HFF-Myc (cell line): ENCODE measurements at regions not wholly inside any gene's neighbourhood (a gene's known extent, or its start where the extent isn't known, plus 50 kb on each side); places are given as distances from the start of the nearest gene placed in this dataset.

Source experiments
- DNase-seq: peaks from one replicate; pipeline ENCODE4 v3.0.0-alpha.2; 2011; ENCODE audit warnings: low read depth; ENCODE audit errors: extremely low read depth
- H3K4me3 ChIP-seq: replicated peaks from 2 replicates; pipeline ENCODE4 v1.5.1; 2011; ENCODE audit warnings: low read depth, mild to moderate bottlenecking, control low read depth, low read length
- TF ChIP-seq, protein P1 (sequence below): IDR thresholded peaks from 2 replicates; pipeline ENCODE4 v1.5.1; 2012; ENCODE audit warnings: mild to moderate bottlenecking, low read depth, low read length, control low read depth; ENCODE audit errors: missing control alignments

DNA sequence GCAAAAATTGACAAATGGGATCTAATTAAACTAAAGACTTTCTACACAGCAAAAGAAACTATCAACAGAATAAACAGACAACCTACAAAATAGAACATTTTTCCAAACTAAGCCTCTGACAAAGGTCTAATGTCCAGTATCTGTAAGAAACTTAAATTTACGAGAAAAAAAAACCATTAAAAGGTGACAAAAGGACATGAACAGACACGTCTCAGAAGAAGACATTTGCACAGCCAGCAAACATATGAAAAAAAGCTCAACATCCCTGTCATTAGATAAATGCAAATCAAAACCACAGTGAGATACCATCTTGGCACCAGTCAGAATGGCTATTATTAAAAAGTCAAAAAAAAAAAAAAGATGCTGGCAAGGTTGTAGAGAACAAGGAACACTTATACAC, 70.6 kb upstream of the GRIK2 start:
- TF ChIP-seq, protein P1, sequence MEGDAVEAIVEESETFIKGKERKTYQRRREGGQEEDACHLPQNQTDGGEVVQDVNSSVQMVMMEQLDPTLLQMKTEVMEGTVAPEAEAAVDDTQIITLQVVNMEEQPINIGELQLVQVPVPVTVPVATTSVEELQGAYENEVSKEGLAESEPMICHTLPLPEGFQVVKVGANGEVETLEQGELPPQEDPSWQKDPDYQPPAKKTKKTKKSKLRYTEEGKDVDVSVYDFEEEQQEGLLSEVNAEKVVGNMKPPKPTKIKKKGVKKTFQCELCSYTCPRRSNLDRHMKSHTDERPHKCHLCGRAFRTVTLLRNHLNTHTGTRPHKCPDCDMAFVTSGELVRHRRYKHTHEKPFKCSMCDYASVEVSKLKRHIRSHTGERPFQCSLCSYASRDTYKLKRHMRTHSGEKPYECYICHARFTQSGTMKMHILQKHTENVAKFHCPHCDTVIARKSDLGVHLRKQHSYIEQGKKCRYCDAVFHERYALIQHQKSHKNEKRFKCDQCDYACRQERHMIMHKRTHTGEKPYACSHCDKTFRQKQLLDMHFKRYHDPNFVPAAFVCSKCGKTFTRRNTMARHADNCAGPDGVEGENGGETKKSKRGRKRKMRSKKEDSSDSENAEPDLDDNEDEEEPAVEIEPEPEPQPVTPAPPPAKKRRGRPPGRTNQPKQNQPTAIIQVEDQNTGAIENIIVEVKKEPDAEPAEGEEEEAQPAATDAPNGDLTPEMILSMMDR, result no peak
- H3K4me3 ChIP-seq, result no peak overlapping the region
- no peak for DNase-seq

DNA sequence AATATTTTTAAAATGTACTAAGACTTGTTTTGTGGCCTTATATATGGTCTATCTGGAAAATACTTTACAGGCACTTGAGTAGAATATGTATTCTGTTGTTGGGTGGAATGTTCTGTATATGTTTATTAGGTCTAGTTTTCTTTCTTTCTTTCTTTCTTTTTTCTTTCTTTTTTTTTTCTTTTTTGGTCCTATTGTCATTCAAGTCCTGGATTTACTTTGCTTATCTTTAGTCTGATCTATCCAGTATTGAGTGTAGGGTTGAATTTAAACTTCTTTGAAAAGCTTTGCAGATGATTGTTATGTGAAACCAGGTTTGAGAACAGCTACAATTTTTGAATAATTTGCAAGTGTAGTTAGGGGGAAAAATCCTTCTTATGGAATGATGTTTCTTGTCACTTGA, 67.1 kb upstream of the GRIK2 start:
- no peak overlapping the region for H3K4me3 ChIP-seq
- TF ChIP-seq, protein P1, result no peak
- no peak for DNase-seq

DNA sequence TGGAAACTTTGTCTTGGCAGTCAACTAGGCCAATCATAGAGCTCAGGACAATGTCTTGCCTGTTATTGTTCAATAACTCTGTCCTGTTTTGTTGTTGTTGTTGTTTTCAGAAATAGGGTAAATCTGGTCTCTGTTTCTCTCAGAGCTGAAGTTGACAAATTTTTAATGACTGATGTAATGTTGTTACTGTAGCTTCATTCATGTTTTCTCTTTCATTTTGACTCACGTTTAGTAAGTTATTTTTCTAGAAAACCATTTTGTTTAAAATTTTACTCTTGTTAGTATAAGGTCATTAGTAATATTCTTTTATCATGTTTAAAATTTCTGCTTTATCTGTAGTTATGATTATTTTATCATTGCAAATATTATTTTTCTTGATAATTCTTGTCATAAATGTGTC, 51.6 kb upstream of the GRIK2 start:
- no peak for DNase-seq
- TF ChIP-seq, protein P1, result no peak
- no peak overlapping the region for H3K4me3 ChIP-seq
